ENCODE measurements at regions not wholly inside any gene's neighbourhood (a gene's known extent, or its start where the extent isn't known, plus 50 kb on each side); places are given as distances from the start of the nearest gene placed in this dataset.

GRCh38 chr6:48866682-48867081 lies 596.4 kb downstream of the MMUT start:
- H3K36me3 ChIP-seq, result no peaks in the 10 kb centered on the region
- WGBS, 4 donors, result 86 to 91% (median 87%) methylated on average over 3 of the region's 3 CpGs
- peaks cover 0 to 20% (median 0%) of the 10 kb centered on the region in 12 donors for H3K9me3 ChIP-seq
- no peaks in the 10 kb centered on the region for H3K27me3 ChIP-seq
- TF ChIP-seq CTCF (IDR thresholded peaks at IDR 0.05) (no peak), POLR2A (IDR thresholded peaks at IDR 0.05) (no peak)
- H3K27ac ChIP-seq, result no peak overlapping the region
- DNase-seq (no peak), ATAC-seq (no peak)
- intact Hi-C loops (cut with DNase I), result no loop called here
- H3K4me1 ChIP-seq, result no peaks in the 10 kb centered on the region
- no peak overlapping the region for H3K4me3 ChIP-seq

GRCh38 chr6:48860175-48860574 lies 602.9 kb downstream of the MMUT start:
- intact Hi-C loops (cut with DNase I), result no loop called here
- 93 to 97% (median 95%) methylated on average over 3 of the region's 3 CpGs for WGBS, 4 donors
- H3K4me3 ChIP-seq, result no peak overlapping the region
- DNase-seq, result no peak
- H3K27me3 ChIP-seq, result no peaks in the 10 kb centered on the region
- no peaks in the 10 kb centered on the region for H3K4me1 ChIP-seq
- TF ChIP-seq POLR2A (IDR thresholded peaks at IDR 0.05) (no peak), CTCF (IDR thresholded peaks at IDR 0.05) (no peak)
- peaks cover 0 to 9% (median 0%) of the 10 kb centered on the region in 12 donors for H3K9me3 ChIP-seq
- no peaks in the 10 kb centered on the region for H3K36me3 ChIP-seq
- H3K27ac ChIP-seq, result no peak overlapping the region
- no peak for ATAC-seq

- Histone ChIP-seq H3K9me3 (peaks cover 0 to 9% (median 0%) of the 10 kb centered on the region in 12 donors), H3K4me1 (no peaks in the 10 kb centered on the region), H3K27me3 (no peaks in the 10 kb centered on the region), H3K27ac (no peak overlapping the region), H3K4me3 (no peak overlapping the region), H3K36me3 (no peaks in the 10 kb centered on the region)
- ATAC-seq, result no peak
- intact Hi-C loops (cut with DNase I), result no loop called here
- TF ChIP-seq POLR2A (IDR thresholded peaks at IDR 0.05) (no peak), CTCF (IDR thresholded peaks at IDR 0.05) (no peak)
- WGBS, 4 donors, result 51 to 78% (median 62%) methylated on average over 2 of the region's 2 CpGs
- no peak for DNase-seq
Measured at GRCh38 chr6:48859562-48860123, 603.4 kb downstream of the MMUT start.

GRCh38 chr6:48845219-48845618 lies 617.8 kb downstream of the MMUT start:
- Histone ChIP-seq H3K4me3 (no peak overlapping the region), H3K27me3 (no peaks in the 10 kb centered on the region), H3K4me1 (no peaks in the 10 kb centered on the region), H3K36me3 (no peaks in the 10 kb centered on the region), H3K9me3 (peaks cover 0 to 30% (median 17%) of the 10 kb centered on the region in 12 donors), H3K27ac (no peak overlapping the region)
- DNase-seq, result no peak
- TF ChIP-seq CTCF (IDR thresholded peaks at IDR 0.05), result no peak
- no peak for TF ChIP-seq POLR2A (IDR thresholded peaks at IDR 0.05)
- ATAC-seq, result no peak
- intact Hi-C loops (cut with DNase I), result no loop called here
- WGBS, 4 donors, result 54 to 73% (median 65%) methylated on average over 2 to 3 of the region's 3 CpGs
